ENCODE measurements at regions not wholly inside any gene's neighbourhood (a gene's known extent, or its start where the extent isn't known, plus 50 kb on each side); places are given as distances from the start of the nearest gene placed in this dataset.

GRCh38 chr5:147148715-147149114, 86.1 kb upstream of the STK32A start:
- no peak for TF ChIP-seq CTCF (IDR thresholded peaks at IDR 0.05; ENCODE audit: control insufficient read depth, insufficient read depth, low read depth, low read length, missing control alignments)
- no peak overlapping the region for H3K4me3 ChIP-seq (ENCODE audit: control insufficient read depth, low read depth, low read length)
- no peak for DNase-seq (ENCODE audit: low read depth)

- no peak for DNase-seq (ENCODE audit: low read depth)
- no peak for TF ChIP-seq CTCF (IDR thresholded peaks at IDR 0.05; ENCODE audit: control insufficient read depth, insufficient read depth, low read depth, low read length, missing control alignments)
- no peak overlapping the region for H3K4me3 ChIP-seq (ENCODE audit: control insufficient read depth, low read depth, low read length)
These were observed 82.7 kb upstream of the STK32A start for GRCh38 chr5:147152086-147152485.

GRCh38 chr5:147154809-147155208, 80.0 kb upstream of the STK32A start:
- no peak for DNase-seq (ENCODE audit: low read depth)
- TF ChIP-seq CTCF (IDR thresholded peaks at IDR 0.05; ENCODE audit: control insufficient read depth, insufficient read depth, low read depth, low read length, missing control alignments): no peak
- H3K4me3 ChIP-seq (ENCODE audit: control insufficient read depth, low read depth, low read length): no peak overlapping the region

GRCh38 chr5:147156012-147156411, 78.8 kb upstream of the STK32A start:
- no peak for DNase-seq (ENCODE audit: low read depth)
- no peak overlapping the region for H3K4me3 ChIP-seq (ENCODE audit: control insufficient read depth, low read depth, low read length)
- no peak for TF ChIP-seq CTCF (IDR thresholded peaks at IDR 0.05; ENCODE audit: control insufficient read depth, insufficient read depth, low read depth, low read length, missing control alignments)

GRCh38 chr5:147160902-147161700, 73.7 kb upstream of the STK32A start:
- no peak overlapping the region for H3K4me3 ChIP-seq (ENCODE audit: control insufficient read depth, low read depth, low read length)
- TF ChIP-seq CTCF (IDR thresholded peaks at IDR 0.05; ENCODE audit: control insufficient read depth, insufficient read depth, low read depth, low read length, missing control alignments): no peak
- DNase-seq (ENCODE audit: low read depth): no peak

GRCh38 chr5:147162740-147163139, 72.1 kb upstream of the STK32A start:
- H3K4me3 ChIP-seq (ENCODE audit: control insufficient read depth, low read depth, low read length): no peak overlapping the region
- no peak for DNase-seq (ENCODE audit: low read depth)
- TF ChIP-seq CTCF (IDR thresholded peaks at IDR 0.05; ENCODE audit: control insufficient read depth, insufficient read depth, low read depth, low read length, missing control alignments): no peak
